Sigmoid colon (tissue), 6 donors: ENCODE measurements at regions not wholly inside any gene's neighbourhood (a gene's known extent, or its start where the extent isn't known, plus 50 kb on each side); places are given as distances from the start of the nearest gene placed in this dataset.

Experiments
- DNase-seq: peaks from one replicate; pipeline ENCODE4 v3.0.0-alpha.2; 2019
- H3K27ac ChIP-seq, 4 donors: fragments of 200-600 bp; sonication (generic); one replicate each; pipeline ENCODE4 v1.5.1; 2016 to 2019; ENCODE audit warnings: mild to moderate bottlenecking in 1 of 4
- H3K27me3 ChIP-seq, 3 donors: fragments of 200-600 bp; sonication (generic); one replicate each; pipeline ENCODE4 v1.5.1; 2019; ENCODE audit warnings: mild to moderate bottlenecking in 1 of 3
- H3K36me3 ChIP-seq, 4 donors: fragments of 200-600 bp; sonication (generic); one replicate each; pipeline ENCODE4 v1.5.1; 2016 to 2019
- H3K4me1 ChIP-seq, 4 donors: fragments of 200-600 bp; sonication (generic); one replicate each; pipeline ENCODE4 v1.5.1; 2017 to 2019
- H3K4me3 ChIP-seq, 4 donors: fragments of 200-600 bp; sonication (generic); one replicate each; pipeline ENCODE4 v1.5.1; 2017 to 2019; ENCODE audit warnings: mild to moderate bottlenecking in 2 of 4, moderate library complexity in 1 of 4
- H3K9me3 ChIP-seq, 4 donors: fragments of 200-600 bp in 3 of 4; sonication (generic) in 3 of 4; one replicate each; pipeline versions ENCODE4 v1.5.1 to v1.6.1; 2013 to 2019
- CTCF ChIP-seq, 4 experiments: fragments of 450-650 bp in 3 of 4; fragments of 200-600 bp in 1 of 4; IDR thresholded peaks; one replicate each; pipeline ENCODE4 v1.5.1; 2016 to 2019; ENCODE audit warnings: antibody characterized with exemption in 4 of 4, mild to moderate bottlenecking in 3 of 4, moderate library complexity in 2 of 4
- EP300 ChIP-seq, 4 donors: sonication (generic); formaldehyde crosslinking; IDR thresholded peaks; one replicate each; pipeline ENCODE4 v1.6.1; 2017; ENCODE audit warnings: antibody characterized with exemption in 4 of 4
- POLR2A ChIP-seq, 2 donors: fragments of 450-650 bp; IDR thresholded peaks; one replicate each; pipeline ENCODE4 v1.6.1; 2016; ENCODE audit warnings: antibody characterized with exemption in 2 of 2, mild to moderate bottlenecking in 2 of 2, moderate library complexity in 2 of 2
- POLR2AphosphoS5 ChIP-seq, 4 donors: sonication (generic); formaldehyde crosslinking; IDR thresholded peaks; one replicate each; pipeline ENCODE4 v1.6.1; 2017; ENCODE audit warnings: antibody characterized with exemption in 4 of 4
- WGBS, 2 donors: extraction: QIAGEN DNeasy Blood & Tissue Kit; methylation state at CpG; one replicate each; pipeline ENCODE4 v1.1.7; 2013; 5-methylcytosine and 5-hydroxymethylcytosine counted together
- intact Hi-C: fragments of 100-400 bp; cut with DNase I; formaldehyde crosslinking; loops from one replicate; pipeline ENCODE4 v1.15.1; 2023
- donor health status: healthy with polysubstance abuse.
- donor health status: healthy.

- H3K4me3 ChIP-seq: no peak overlapping the region
- intact Hi-C loops: no loop called here
- no peak for TF ChIP-seq EP300 (IDR thresholded peaks at IDR 0.05)
- no peak for TF ChIP-seq POLR2AphosphoS5 (IDR thresholded peaks at IDR 0.05)
- no peak for TF ChIP-seq CTCF (IDR thresholded peaks at IDR 0.05)
- TF ChIP-seq POLR2A (IDR thresholded peaks at IDR 0.05): no peak
- H3K36me3 ChIP-seq: no peaks in the 10 kb centered on the region
- WGBS, 2 donors: 94 to 95% methylated on average over 6 of the region's 6 CpGs
- H3K27me3 ChIP-seq: no peaks in the 10 kb centered on the region
- no peak for DNase-seq
- peaks cover 0 to 4% (median 1%) of the 10 kb centered on the region in 4 donors for H3K9me3 ChIP-seq
- H3K27ac ChIP-seq: no peak overlapping the region
- peaks cover 0 to 3% (median 0%) of the 10 kb centered on the region in 4 donors for H3K4me1 ChIP-seq
Measured at GRCh38 chr12:114860969-114861368, 177.0 kb upstream of the TBX3 start.

- WGBS, 2 donors: 25 to 56% methylated on average over 7 of the region's 7 CpGs
- intact Hi-C loops: no loop called here
- no peak for DNase-seq
- peaks cover 0 to 4% (median 1%) of the 10 kb centered on the region in 4 donors for H3K9me3 ChIP-seq
- H3K4me1 ChIP-seq: no peaks in the 10 kb centered on the region
- no peak overlapping the region for H3K27ac ChIP-seq
- H3K27me3 ChIP-seq: no peaks in the 10 kb centered on the region
- no peak overlapping the region for H3K4me3 ChIP-seq
- H3K36me3 ChIP-seq: no peaks in the 10 kb centered on the region
- TF ChIP-seq POLR2AphosphoS5 (IDR thresholded peaks at IDR 0.05) (no peak), POLR2A (IDR thresholded peaks at IDR 0.05) (no peak), EP300 (IDR thresholded peaks at IDR 0.05) (no peak), CTCF (IDR thresholded peaks at IDR 0.05) (no peak)
Measured at GRCh38 chr12:114858388-114859146, 174.6 kb upstream of the TBX3 start.

- Histone ChIP-seq H3K36me3 (no peaks in the 10 kb centered on the region), H3K9me3 (no peaks in the 10 kb centered on the region), H3K4me3 (no peak overlapping the region), H3K27me3 (no peaks in the 10 kb centered on the region), H3K4me1 (no peaks in the 10 kb centered on the region), H3K27ac (no peak overlapping the region)
- WGBS, 2 donors: 91 to 97% methylated on average over 3 of the region's 3 CpGs
- intact Hi-C loops: no loop called here
- DNase-seq: no peak
- TF ChIP-seq POLR2A (IDR thresholded peaks at IDR 0.05) (no peak), EP300 (IDR thresholded peaks at IDR 0.05) (no peak), CTCF (IDR thresholded peaks at IDR 0.05) (no peak), POLR2AphosphoS5 (IDR thresholded peaks at IDR 0.05) (no peak)
Measured at GRCh38 chr12:114855678-114856077, 171.7 kb upstream of the TBX3 start.

GRCh38 chr12:114852976-114853529 lies 169.1 kb upstream of the TBX3 start:
- H3K9me3 ChIP-seq: no peaks in the 10 kb centered on the region
- WGBS, 2 donors: 70 to 72% methylated on average over 10 of the region's 10 CpGs
- intact Hi-C loops: no loop called here
- no peak overlapping the region for H3K27ac ChIP-seq
- no peaks in the 10 kb centered on the region for H3K4me1 ChIP-seq
- no peak for DNase-seq
- no peak overlapping the region for H3K4me3 ChIP-seq
- TF ChIP-seq POLR2AphosphoS5 (IDR thresholded peaks at IDR 0.05): no peak
- no peak for TF ChIP-seq POLR2A (IDR thresholded peaks at IDR 0.05)
- H3K27me3 ChIP-seq: no peaks in the 10 kb centered on the region
- no peaks in the 10 kb centered on the region for H3K36me3 ChIP-seq

- no peak for TF ChIP-seq POLR2A (IDR thresholded peaks at IDR 0.05)
- TF ChIP-seq EP300 (IDR thresholded peaks at IDR 0.05): no peak
- no peak for TF ChIP-seq CTCF (IDR thresholded peaks at IDR 0.05)
- H3K9me3 ChIP-seq: no peaks in the 10 kb centered on the region
- no peak for DNase-seq
- WGBS, 2 donors: 79 to 88% methylated on average over 7 of the region's 7 CpGs
- no peaks in the 10 kb centered on the region for H3K27me3 ChIP-seq
- no peak overlapping the region for H3K4me3 ChIP-seq
- H3K27ac ChIP-seq: no peak overlapping the region
- H3K36me3 ChIP-seq: no peaks in the 10 kb centered on the region
- H3K4me1 ChIP-seq: no peaks in the 10 kb centered on the region
- intact Hi-C loops: no loop called here
Measured at GRCh38 chr12:114851981-114852380, 168.0 kb upstream of the TBX3 start.
